IPS-18a (cell line): ENCODE measurements at regions not wholly inside any gene's neighbourhood (a gene's known extent, or its start where the extent isn't known, plus 50 kb on each side); places are given as distances from the start of the nearest gene placed in this dataset.
"Not testable (repeated sequence)": the region's sequence is repeated elsewhere in the genome, so short reads cannot be mapped to it uniquely, and the experiment has no call there.

Source experiments
- H3K27ac ChIP-seq: one replicate; pipeline ENCODE4 v1.5.1; 2013; ENCODE audit warnings: low read length
- H3K27me3 ChIP-seq: one replicate; pipeline ENCODE4 v1.6.1; 2013; ENCODE audit warnings: mild to moderate bottlenecking, low read length; ENCODE audit not compliant: control insufficient read depth, insufficient read depth
- H3K36me3 ChIP-seq: one replicate; pipeline ENCODE4 v1.6.1; 2013; ENCODE audit warnings: low read depth, low read length; ENCODE audit not compliant: control insufficient read depth
- H3K4me1 ChIP-seq: one replicate; pipeline ENCODE4 v1.6.1; 2013; ENCODE audit warnings: low read depth, low read length; ENCODE audit not compliant: control insufficient read depth
- H3K4me3 ChIP-seq: one replicate; pipeline ENCODE4 v1.5.1; 2013; ENCODE audit warnings: low read length
- H3K9ac ChIP-seq: one replicate; pipeline ENCODE4 v1.6.1; 2013; ENCODE audit warnings: mild to moderate bottlenecking, low read length, moderate library complexity
- H3K9me3 ChIP-seq: one replicate; pipeline ENCODE4 v1.6.1; 2013; ENCODE audit warnings: low read depth, low read length; ENCODE audit not compliant: control insufficient read depth

DNA sequence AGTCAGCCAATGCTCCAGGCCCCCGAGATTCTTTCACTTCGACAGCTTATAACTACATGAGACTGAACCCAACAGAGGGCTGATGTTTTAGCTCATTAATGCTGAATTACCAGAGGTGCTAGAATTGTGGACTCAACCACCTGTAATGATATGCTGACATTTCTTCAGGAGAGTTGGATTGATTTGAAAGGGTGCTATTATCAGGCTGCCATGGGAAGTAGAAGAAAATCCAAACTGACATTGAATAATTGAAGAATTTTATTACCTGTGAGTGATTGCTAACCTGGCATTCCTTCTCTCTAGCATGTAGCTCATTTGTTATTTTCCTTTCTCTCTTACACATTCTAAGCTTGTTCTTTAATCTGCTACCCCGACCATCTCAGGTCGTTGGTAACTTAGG is 488.8 kb downstream of the PID1 start:
- no peak overlapping the region for H3K4me3 ChIP-seq
- H3K27me3 ChIP-seq = no peaks in the 10 kb centered on the region
- no peak overlapping the region for H3K9ac ChIP-seq
- no peaks in the 10 kb centered on the region for H3K9me3 ChIP-seq
- no peak overlapping the region for H3K27ac ChIP-seq
- H3K36me3 ChIP-seq = no peaks in the 10 kb centered on the region
- H3K4me1 ChIP-seq = no peaks in the 10 kb centered on the region

DNA sequence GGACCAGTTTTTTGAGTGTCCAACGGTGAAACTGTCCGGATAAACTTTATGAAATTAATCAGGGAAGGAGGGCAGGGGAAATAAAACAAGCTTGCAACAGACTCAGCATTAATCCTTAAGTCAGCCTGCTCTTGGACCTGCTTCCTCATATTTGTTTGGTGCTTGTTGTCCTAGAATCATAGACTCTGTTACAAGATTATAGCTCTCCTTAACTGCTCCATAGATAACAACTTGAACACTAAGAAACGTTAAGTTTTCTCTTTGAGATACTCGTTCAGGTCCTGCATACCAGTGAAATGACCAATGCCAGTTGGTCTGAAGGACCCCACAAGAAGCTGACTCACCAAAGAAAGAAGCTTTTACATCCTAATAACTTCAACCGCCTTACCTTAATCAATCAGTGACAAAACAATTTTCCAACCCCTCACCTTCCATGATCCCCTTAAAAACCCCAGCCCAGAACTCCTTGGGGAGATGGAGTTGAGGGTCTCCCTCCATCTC is 493.2 kb downstream of the PID1 start:
- no peak overlapping the region for H3K4me3 ChIP-seq
- no peak overlapping the region for H3K27ac ChIP-seq
- H3K36me3 ChIP-seq = no peaks in the 10 kb centered on the region
- no peaks in the 10 kb centered on the region for H3K27me3 ChIP-seq
- no peaks in the 10 kb centered on the region for H3K4me1 ChIP-seq
- no peaks in the 10 kb centered on the region for H3K9me3 ChIP-seq
- H3K9ac ChIP-seq = no peak overlapping the region

GRCh38 chr2:228774548-228774947 is 496.5 kb downstream of the PID1 start:
- Histone ChIP-seq H3K36me3 (no peaks in the 10 kb centered on the region), H3K27me3 (no peaks in the 10 kb centered on the region)

GRCh38 chr2:228771774-228772173 is 499.3 kb downstream of the PID1 start:
- Histone ChIP-seq H3K4me1 (no peaks in the 10 kb centered on the region), H3K9ac (no peak overlapping the region), H3K27ac (no peak overlapping the region), H3K4me3 (no peak overlapping the region), H3K27me3 (no peaks in the 10 kb centered on the region), H3K36me3 (no peaks in the 10 kb centered on the region), H3K9me3 (no peaks in the 10 kb centered on the region)

More at GRCh38 chr2:228774548-228774947, 496.5 kb downstream of the PID1 start:
- Histone ChIP-seq H3K9ac (no peak overlapping the region), H3K9me3 (no peaks in the 10 kb centered on the region), H3K27ac (no peak overlapping the region), H3K4me1 (no peaks in the 10 kb centered on the region), H3K4me3 (no peak overlapping the region)

DNA sequence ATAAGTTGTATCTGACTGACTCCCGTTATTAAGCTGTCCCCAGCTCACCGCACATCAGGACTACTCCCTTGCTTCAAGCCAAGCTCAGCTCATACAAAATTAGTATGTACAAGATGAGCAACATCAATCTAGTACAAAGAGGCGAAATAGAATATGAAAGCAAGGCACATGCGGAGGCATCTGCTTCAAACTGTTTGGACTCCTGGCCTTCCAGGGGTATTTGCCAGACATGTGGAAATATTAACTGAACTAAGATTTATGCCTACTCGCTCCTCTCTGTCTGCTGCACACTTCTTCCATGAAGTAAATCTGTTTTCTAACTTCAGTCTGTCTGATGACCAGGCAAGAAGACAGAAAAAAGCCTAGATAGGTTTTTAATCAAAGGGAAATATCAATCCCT is 499.8 kb downstream of the PID1 start:
- Histone ChIP-seq H3K9me3 (no peaks in the 10 kb centered on the region), H3K27ac (no peak overlapping the region), H3K4me1 (no peaks in the 10 kb centered on the region), H3K36me3 (no peaks in the 10 kb centered on the region), H3K9ac (no peak overlapping the region), H3K27me3 (no peaks in the 10 kb centered on the region), H3K4me3 (no peak overlapping the region)

DNA sequence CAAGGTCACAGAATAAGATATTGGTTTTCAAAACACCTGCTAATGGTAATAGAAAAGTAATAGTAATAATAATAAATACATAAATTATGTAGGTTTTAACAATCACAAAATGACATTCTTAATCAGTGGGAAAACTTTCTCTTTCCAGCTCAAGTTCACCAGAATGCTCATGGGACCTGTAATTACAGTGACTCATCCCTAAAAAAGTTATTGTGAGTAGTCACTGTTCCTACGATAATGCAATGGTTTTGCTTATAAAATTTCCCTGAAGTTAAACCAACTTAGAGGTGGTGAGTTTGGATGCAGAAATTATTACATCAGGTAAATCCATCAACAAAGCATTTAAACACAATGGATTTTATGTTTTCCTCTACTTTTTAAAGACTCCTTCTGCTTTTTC is 502.3 kb downstream of the PID1 start:
- no peaks in the 10 kb centered on the region for H3K4me1 ChIP-seq
- no peak overlapping the region for H3K27ac ChIP-seq
- no peak overlapping the region for H3K9ac ChIP-seq
- no peak overlapping the region for H3K4me3 ChIP-seq
- no peaks in the 10 kb centered on the region for H3K36me3 ChIP-seq
- H3K9me3 ChIP-seq = no peaks in the 10 kb centered on the region
- no peaks in the 10 kb centered on the region for H3K27me3 ChIP-seq

DNA sequence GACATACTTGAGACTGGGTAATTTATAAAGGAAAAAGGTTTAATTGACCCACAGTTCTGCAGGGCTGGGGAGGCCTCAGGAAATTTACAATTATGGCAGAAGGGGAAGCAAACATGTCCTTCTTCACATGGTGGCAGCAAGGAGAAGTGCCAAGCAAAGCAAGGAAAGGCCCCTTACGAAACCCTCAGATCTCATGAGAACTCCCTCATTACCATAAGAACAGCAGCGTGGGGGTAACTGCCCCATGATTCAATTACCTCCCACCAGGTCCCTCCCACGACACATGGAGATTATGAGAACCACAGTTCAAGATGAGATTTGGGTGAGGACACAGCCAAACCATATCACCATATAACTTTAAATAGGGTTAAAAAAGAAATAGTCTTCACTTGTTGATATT is 502.9 kb downstream of the PID1 start:
- not testable (repeated sequence) for H3K4me1 ChIP-seq, H3K27ac ChIP-seq, H3K9ac ChIP-seq, H3K27me3 ChIP-seq, H3K4me3 ChIP-seq, H3K36me3 ChIP-seq, H3K9me3 ChIP-seq

DNA sequence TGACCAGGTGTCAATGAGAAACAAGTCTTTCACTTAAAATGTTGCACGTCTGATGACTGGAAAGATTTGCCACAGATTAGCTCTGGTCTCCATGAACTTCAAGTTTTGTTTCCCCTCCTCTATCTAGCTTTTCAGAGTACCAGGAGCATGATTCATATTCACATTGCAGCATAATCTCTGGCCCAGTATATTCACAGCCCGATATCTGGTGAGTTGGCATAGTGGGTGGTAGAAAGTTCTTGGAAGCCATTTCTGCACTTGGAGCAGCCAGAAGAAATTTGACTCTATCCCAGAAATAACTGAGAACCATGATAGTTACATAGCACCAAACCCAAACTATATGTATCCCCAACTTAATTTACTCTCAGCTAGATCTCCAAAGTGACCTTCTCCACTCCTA is 503.9 kb downstream of the PID1 start:
- Histone ChIP-seq H3K27me3 (no peaks in the 10 kb centered on the region), H3K4me3 (no peak overlapping the region), H3K27ac (no peak overlapping the region), H3K9ac (no peak overlapping the region), H3K4me1 (no peaks in the 10 kb centered on the region), H3K36me3 (no peaks in the 10 kb centered on the region), H3K9me3 (no peaks in the 10 kb centered on the region)

- Histone ChIP-seq H3K4me1 (no peaks in the 10 kb centered on the region), H3K27me3 (no peaks in the 10 kb centered on the region), H3K9me3 (no peaks in the 10 kb centered on the region), H3K4me3 (no peak overlapping the region), H3K9ac (no peak overlapping the region), H3K27ac (no peak overlapping the region), H3K36me3 (no peaks in the 10 kb centered on the region)
These were observed 507.6 kb downstream of the PID1 start for GRCh38 chr2:228763379-228763981.

DNA sequence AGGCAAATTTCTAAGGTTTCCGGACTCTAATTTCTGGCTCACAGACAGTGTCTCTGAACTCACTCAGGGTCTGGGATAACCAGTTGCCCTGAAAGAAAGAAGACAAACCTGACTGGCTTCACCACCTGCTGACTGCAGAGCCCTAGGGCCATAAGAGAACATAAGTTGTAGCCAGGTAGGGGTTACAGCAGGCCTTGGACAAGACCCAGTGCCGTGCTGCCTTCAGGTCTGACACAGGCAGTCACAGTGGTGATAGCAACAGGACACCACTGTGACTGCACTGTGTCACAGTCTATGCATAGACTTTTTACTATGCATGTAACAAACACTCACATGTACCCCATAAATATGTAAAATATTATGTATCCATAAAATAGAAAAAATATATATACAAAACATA is 508.5 kb downstream of the PID1 start:
- H3K9me3 ChIP-seq = no peaks in the 10 kb centered on the region
- H3K36me3 ChIP-seq = no peaks in the 10 kb centered on the region
- H3K9ac ChIP-seq = no peak overlapping the region
- H3K27me3 ChIP-seq = no peaks in the 10 kb centered on the region
- H3K4me1 ChIP-seq = no peaks in the 10 kb centered on the region
- no peak overlapping the region for H3K4me3 ChIP-seq
- H3K27ac ChIP-seq = no peak overlapping the region

DNA sequence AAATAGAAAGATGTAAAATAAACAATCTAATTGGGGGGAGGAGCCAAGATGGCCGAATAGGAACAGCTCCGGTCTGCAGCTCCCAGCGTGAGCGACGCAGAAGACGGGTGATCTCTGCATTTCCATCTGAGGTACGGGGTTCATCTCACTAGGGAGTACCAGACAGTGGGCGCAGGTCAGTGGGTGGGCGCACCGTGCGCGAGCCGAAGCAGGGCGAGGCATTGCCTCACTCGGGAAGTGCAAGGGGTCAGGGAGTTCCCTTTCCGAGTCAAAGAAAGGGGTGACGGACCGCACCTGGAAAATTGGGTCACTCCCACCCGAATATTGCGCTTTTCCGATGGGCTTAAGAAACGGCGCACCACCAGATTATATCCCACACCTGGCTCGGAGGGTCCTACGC is 515.4 kb downstream of the PID1 start:
- H3K27ac ChIP-seq, H3K27me3 ChIP-seq, H3K4me3 ChIP-seq, H3K36me3 ChIP-seq, H3K9ac ChIP-seq, H3K4me1 ChIP-seq, H3K9me3 ChIP-seq: not testable (repeated sequence)

- no peak overlapping the region for H3K9ac ChIP-seq
These were observed 523.6 kb downstream of the PID1 start for GRCh38 chr2:228747483-228747882.

More at GRCh38 chr2:228747483-228747882, 523.6 kb downstream of the PID1 start:
- Histone ChIP-seq H3K27ac (no peak overlapping the region), H3K36me3 (no peaks in the 10 kb centered on the region), H3K27me3 (no peaks in the 10 kb centered on the region), H3K4me1 (no peaks in the 10 kb centered on the region), H3K4me3 (no peak overlapping the region), H3K9me3 (no peaks in the 10 kb centered on the region)
